Stimulated activated CD8-positive, alpha-beta memory T cell treated with anti-CD3 and anti-CD28 coated beads, Interleukin-12 subunit alpha, Interleukin-12 subunit beta, amount 100 ng/mL, for 24 hours (primary cell): ENCODE measurements at regions not wholly inside any gene's neighbourhood (a gene's known extent, or its start where the extent isn't known, plus 50 kb on each side); places are given as distances from the start of the nearest gene placed in this dataset.
"Not testable (repeated sequence)": the region's sequence is repeated elsewhere in the genome, so short reads cannot be mapped to it uniquely, and the experiment has no call there.

Source experiments
- DNase-seq: peaks from one replicate; pipeline ENCODE4 v3.0.0-alpha.2; 2020; ENCODE audit errors: extremely low read depth

- DNase-seq = no peak
Observed at GRCh38 chr2:17460371-17461086, 57.7 kb downstream of the RAD51AP2 start.

GRCh38 chr2:17455343-17455742 lies 62.9 kb downstream of the RAD51AP2 start:
- no peak for DNase-seq

- DNase-seq = not testable (repeated sequence)
Observed at GRCh38 chr2:17446191-17446590, 72.0 kb downstream of the RAD51AP2 start.

DNA sequence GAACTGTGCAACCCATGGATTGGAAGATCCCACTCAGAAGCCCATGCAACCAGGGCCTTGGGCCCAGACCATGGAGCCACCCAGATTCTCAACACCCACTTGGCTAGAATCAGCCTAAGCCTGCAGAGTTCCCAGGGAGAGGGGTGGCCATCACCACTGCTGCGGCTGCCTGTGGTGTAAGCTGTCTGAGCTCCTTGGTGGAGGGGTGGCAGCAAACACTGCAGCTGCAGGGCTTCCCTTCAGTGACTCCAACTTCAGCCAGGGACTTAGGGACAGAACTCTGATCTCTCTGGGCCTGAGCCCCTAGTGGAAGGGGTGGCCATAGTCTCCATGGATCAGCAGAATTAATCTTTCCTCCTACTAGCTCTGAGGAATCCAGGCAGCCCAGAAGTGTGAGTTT lies 72.5 kb downstream of the RAD51AP2 start:
- no peak for DNase-seq

- DNase-seq = no peak
Observed at GRCh38 chr2:17442334-17442733, 75.9 kb downstream of the RAD51AP2 start.

DNA sequence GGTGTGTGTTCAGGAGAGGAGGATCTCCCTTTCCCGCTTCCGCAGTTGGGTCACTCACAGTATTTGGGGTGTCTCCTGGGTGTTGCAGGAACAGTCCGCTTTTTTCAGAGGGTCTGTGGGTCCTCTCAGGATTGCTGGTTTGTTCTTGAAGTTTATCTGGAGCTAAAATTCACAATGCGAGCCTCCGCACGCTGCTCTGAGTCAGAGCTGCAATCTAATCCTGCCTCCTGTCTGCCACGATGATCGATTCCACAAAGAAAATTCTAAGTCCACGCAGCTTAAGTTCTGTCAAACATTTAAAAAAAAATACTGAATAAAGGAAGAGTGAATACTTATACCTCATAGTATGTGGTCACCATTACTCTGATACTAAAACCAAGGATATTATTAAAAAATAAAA lies 76.5 kb downstream of the RAD51AP2 start:
- no peak for DNase-seq

GRCh38 chr2:17441055-17441771 lies 77.0 kb downstream of the RAD51AP2 start:
- no peak for DNase-seq

DNA sequence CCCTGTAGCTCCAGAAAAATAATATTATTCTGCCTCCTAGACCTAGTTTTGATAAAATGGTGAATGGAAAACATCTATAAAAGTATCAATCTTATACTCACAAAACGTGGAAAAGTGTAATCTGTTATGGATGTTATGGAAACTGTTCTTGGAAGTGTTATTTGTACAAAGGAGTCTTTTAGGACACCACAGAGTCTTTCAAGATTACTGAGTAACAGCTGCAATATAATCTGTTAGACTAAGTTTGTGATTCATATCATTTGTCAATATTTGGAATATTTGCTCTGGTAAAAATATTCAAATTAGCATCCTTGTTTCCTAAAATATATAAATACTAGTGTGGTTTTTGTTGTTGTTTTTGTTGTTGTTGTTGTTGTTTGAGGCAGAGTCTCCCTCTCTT lies 87.9 kb downstream of the RAD51AP2 start:
- no peak for DNase-seq

GRCh38 chr2:17429130-17429529 lies 89.1 kb downstream of the RAD51AP2 start:
- DNase-seq = no peak

- DNase-seq = no peak
Observed at GRCh38 chr2:17427401-17427800, 90.8 kb downstream of the RAD51AP2 start.

DNA sequence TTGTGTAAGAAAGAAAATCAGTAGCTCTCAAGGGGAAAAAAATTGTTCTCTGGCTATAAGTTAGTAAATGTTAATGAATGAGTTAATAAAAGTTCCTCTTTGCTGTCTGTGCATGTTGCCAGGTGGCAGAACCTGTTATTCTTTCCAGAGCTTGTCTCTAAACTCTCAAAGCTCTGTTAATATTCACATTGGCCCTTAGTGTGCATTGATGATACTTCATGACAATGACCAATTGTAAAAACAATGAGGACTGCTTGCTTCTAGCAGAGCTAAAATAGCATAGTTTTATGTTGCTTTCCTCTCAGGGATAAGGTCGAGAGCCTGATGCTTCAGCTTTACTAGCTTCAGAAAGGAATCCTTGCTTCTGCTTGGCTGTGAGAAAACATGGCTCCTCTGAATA lies 91.5 kb downstream of the RAD51AP2 start:
- DNase-seq = no peak

DNA sequence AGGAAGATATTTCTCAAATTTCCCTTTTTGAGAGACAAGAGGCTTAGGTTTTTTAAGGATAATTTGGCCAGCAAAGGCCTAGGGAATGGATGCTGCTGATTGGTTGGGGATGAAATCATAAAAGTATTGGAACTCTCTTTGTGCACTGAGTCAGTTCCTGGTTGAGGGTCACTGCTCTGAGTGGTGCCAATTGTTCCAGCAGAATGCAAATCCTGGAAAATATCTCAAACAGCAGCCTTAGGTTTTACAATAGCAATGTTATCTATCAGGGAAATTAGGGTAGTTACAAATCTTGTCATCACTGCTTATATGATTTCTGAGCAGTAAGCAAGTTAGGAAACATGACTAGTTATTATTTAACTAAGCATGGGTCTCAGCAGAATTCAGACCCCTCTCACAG lies 96.2 kb downstream of the RAD51AP2 start:
- DNase-seq = no peak

DNA sequence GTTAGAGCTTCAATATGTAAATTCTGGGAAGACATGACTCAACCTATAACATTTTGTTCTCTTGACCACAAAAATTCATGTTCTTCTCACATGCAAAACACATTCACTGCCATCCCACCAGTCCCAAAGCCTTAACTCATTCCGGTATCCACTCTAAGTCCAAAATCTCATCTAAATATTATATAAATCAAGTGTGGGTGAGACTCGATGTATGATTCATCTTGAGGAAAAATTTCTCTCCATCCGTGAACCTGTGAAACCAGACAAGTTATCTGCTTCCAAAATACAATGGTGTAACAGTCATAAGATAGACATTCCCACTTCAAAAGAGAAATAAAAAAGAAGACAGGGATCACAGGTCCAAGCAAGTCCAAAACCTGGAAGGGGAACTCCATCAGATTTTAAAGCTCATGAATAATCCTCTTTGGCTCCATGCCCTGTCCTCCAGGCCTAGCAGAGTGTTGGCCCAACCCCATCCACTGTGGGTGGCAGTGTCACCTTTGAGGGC lies 101.3 kb downstream of the RAD51AP2 start:
- DNase-seq = no peak

DNA sequence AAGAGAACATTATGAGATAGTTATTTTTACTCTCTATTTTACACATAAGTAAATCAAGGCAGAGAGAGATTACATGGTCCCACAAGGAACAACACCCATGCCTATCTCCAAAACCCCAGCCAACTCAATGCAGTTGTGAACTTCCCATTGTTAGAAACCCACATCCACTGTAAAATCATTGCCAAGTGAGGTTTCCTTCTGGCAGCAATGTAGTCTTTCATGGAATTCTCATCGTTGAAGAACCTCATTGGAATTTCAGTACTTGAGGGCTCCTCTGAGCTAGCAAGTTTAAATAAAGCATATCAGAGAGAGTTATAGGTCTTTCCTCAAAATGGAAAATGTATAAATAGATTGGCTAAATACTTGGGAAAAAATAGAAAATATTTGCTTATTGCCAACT lies 105.2 kb downstream of the RAD51AP2 start:
- no peak for DNase-seq

- no peak for DNase-seq
Observed at GRCh38 chr2:17401096-17401495, 117.1 kb downstream of the RAD51AP2 start.

GRCh38 chr2:17398770-17399169 lies 119.5 kb downstream of the RAD51AP2 start:
- DNase-seq = no peak

DNA sequence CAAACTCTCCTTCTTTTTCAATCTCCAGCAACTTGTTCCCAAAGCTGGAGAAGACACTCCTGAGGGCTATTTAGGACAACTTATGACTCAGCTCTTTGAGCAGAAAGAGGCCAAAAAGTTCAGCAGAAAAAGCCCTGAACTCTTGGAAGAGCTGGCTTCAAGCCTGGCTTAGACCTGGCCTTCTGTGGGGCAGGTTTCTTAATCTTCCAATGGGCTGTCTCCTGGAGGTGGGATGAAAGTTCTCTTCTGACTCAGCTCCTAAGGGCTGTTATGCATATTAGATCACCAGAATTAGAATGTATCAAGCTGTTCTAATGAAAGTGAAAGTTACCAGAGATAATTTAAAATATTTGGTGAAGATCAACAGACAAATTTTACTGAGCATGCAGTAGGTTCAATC lies 129.4 kb downstream of the RAD51AP2 start:
- DNase-seq = no peak

GRCh38 chr2:17387591-17387990 lies 130.6 kb downstream of the RAD51AP2 start:
- DNase-seq = no peak

- DNase-seq = no peak
Observed at GRCh38 chr2:17386771-17387170, 131.5 kb downstream of the RAD51AP2 start.

- no peak for DNase-seq
Observed at GRCh38 chr2:17380003-17380402, 138.2 kb downstream of the RAD51AP2 start.

DNA sequence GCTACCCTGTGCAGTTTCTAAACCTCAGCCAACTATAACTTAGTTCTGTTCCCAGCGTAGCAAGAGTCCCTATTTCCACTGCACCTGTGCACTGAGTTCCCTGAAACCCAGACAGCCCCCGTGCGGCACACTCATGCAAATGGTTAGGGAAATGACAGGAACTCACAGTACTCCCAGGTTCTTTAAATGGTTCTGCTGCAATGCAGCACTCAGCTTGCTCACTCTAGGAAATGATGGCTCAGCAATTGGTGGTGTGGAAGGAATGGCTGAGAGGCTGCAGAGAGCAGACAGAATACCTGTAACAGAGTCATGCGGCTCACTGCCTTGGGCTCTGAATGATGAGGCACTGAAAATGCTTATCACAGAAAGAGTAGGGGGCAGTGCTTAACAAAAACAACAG lies 143.0 kb downstream of the RAD51AP2 start:
- DNase-seq = no peak

DNA sequence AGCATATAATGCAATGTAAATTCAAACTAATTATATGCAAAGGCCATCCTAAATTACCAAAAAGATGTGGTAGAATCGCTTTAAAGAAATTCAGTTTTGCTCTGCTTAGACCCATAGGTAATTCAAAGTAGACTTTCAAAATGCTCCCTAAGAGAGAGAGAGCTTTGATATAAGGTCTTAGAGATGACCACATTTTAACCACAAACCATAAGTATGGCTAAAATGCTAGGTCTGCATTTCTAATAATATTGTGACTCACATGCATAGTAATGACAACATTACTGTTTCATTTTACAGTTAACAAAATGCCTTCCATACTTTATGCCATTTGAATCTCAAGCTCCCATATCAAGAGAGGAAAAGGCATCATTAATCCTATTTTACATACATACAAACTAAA lies 144.5 kb downstream of the RAD51AP2 start:
- DNase-seq = no peak

DNA sequence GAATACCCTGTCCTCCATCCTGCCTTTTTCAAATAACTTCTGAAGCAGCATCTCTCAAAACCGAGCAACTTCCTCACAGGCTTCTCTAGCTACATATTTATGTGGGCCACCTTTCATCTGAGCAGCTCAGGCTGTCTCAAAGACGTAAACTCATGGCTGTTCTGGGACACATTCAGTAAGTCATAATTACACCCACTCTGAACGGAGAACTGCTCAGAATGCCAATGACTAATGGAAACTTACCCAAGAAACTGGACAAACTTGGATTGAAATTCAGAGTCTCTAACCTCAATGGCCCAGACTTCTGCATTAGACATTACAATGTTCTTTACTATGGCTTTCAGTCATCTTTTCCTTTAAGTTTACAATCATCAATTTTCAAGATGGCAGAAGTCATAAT lies 145.2 kb downstream of the RAD51AP2 start:
- DNase-seq = no peak
